ENCODE measurements at regions not wholly inside any gene's neighbourhood (a gene's known extent, or its start where the extent isn't known, plus 50 kb on each side); places are given as distances from the start of the nearest gene placed in this dataset.

- TF ChIP-seq CTCF (IDR thresholded peaks at IDR 0.05; ENCODE audit: low read depth, low read length) (no peak), EZH2phosphoT487 (IDR thresholded peaks at IDR 0.05; ENCODE audit: low read depth) (no peak)
- Histone ChIP-seq H3K9ac (ENCODE audit: low read length) (no peak overlapping the region), H3K4me1 (ENCODE audit: low read length) (no peaks in the 10 kb centered on the region), H2AFZ (ENCODE audit: low read depth, low read length) (no peak overlapping the region), H3K27me3 (ENCODE audit: low read depth, low read length) (no peaks in the 10 kb centered on the region), H3K4me2 (ENCODE audit: low read length) (no peak overlapping the region), H3K9me3 (ENCODE audit: insufficient read depth, low read length) (no peaks in the 10 kb centered on the region; the same call in 1 of the 2 replicates), H3K79me2 (ENCODE audit: low read length) (no peaks in the 10 kb centered on the region), H3K27ac (ENCODE audit: low read length) (no peak overlapping the region), H3K4me3 (ENCODE audit: low read length) (no peak overlapping the region), H4K20me1 (ENCODE audit: insufficient read depth, low read length) (no peaks in the 10 kb centered on the region), H3K36me3 (replicated peaks; ENCODE audit: low read depth, low read length) (no peaks in the 10 kb centered on the region)
Observed at GRCh38 chr15:79492065-79492464, 59.9 kb downstream of the MINAR1 start.

GRCh38 chr15:79494384-79494909, 62.3 kb downstream of the MINAR1 start:
- Histone ChIP-seq H3K4me1 (ENCODE audit: low read length) (no peaks in the 10 kb centered on the region), H3K36me3 (replicated peaks; ENCODE audit: low read depth, low read length) (no peaks in the 10 kb centered on the region), H3K9ac (ENCODE audit: low read length) (no peak overlapping the region), H3K79me2 (ENCODE audit: low read length) (no peaks in the 10 kb centered on the region), H3K27me3 (ENCODE audit: low read depth, low read length) (no peaks in the 10 kb centered on the region), H4K20me1 (ENCODE audit: insufficient read depth, low read length) (no peaks in the 10 kb centered on the region), H2AFZ (ENCODE audit: low read depth, low read length) (no peak overlapping the region), H3K4me2 (ENCODE audit: low read length) (no peak overlapping the region), H3K9me3 (ENCODE audit: insufficient read depth, low read length) (no peaks in the 10 kb centered on the region; the same call in 1 of the 2 replicates), H3K27ac (ENCODE audit: low read length) (no peak overlapping the region), H3K4me3 (ENCODE audit: low read length) (no peak overlapping the region)
- TF ChIP-seq CTCF (IDR thresholded peaks at IDR 0.05; ENCODE audit: low read depth, low read length) (no peak), EZH2phosphoT487 (IDR thresholded peaks at IDR 0.05; ENCODE audit: low read depth) (no peak)

GRCh38 chr15:79494963-79495755, 63.0 kb downstream of the MINAR1 start:
- Histone ChIP-seq H3K9me3 (ENCODE audit: insufficient read depth, low read length) (no peaks in the 10 kb centered on the region; the same call in 1 of the 2 replicates), H3K9ac (ENCODE audit: low read length) (no peak overlapping the region), H3K36me3 (replicated peaks; ENCODE audit: low read depth, low read length) (no peaks in the 10 kb centered on the region), H3K27ac (ENCODE audit: low read length) (no peak overlapping the region), H3K79me2 (ENCODE audit: low read length) (no peaks in the 10 kb centered on the region), H4K20me1 (ENCODE audit: insufficient read depth, low read length) (no peaks in the 10 kb centered on the region), H3K4me3 (ENCODE audit: low read length) (no peak overlapping the region), H3K27me3 (ENCODE audit: low read depth, low read length) (no peaks in the 10 kb centered on the region), H2AFZ (ENCODE audit: low read depth, low read length) (no peak overlapping the region), H3K4me1 (ENCODE audit: low read length) (no peaks in the 10 kb centered on the region), H3K4me2 (ENCODE audit: low read length) (no peak overlapping the region)
- no peak for TF ChIP-seq CTCF (IDR thresholded peaks at IDR 0.05; ENCODE audit: low read depth, low read length)
- no peak for TF ChIP-seq EZH2phosphoT487 (IDR thresholded peaks at IDR 0.05; ENCODE audit: low read depth)

GRCh38 chr15:79495775-79496174, 63.6 kb downstream of the MINAR1 start:
- H3K4me1 ChIP-seq (ENCODE audit: low read length): no peaks in the 10 kb centered on the region
- H3K4me3 ChIP-seq (ENCODE audit: low read length): no peak overlapping the region
- H3K79me2 ChIP-seq (ENCODE audit: low read length): no peaks in the 10 kb centered on the region
- H3K9ac ChIP-seq (ENCODE audit: low read length): no peak overlapping the region
- H3K9me3 ChIP-seq (ENCODE audit: insufficient read depth, low read length): no peaks in the 10 kb centered on the region; the same call in 1 of the 2 replicates
- no peak overlapping the region for H3K27ac ChIP-seq (ENCODE audit: low read length)
- TF ChIP-seq CTCF (IDR thresholded peaks at IDR 0.05; ENCODE audit: low read depth, low read length) (no peak), EZH2phosphoT487 (IDR thresholded peaks at IDR 0.05; ENCODE audit: low read depth) (no peak)
- H3K4me2 ChIP-seq (ENCODE audit: low read length): no peak overlapping the region
- no peak overlapping the region for H2AFZ ChIP-seq (ENCODE audit: low read depth, low read length)
- no peaks in the 10 kb centered on the region for H3K36me3 ChIP-seq (replicated peaks; ENCODE audit: low read depth, low read length)
- no peaks in the 10 kb centered on the region for H4K20me1 ChIP-seq (ENCODE audit: insufficient read depth, low read length)
- no peaks in the 10 kb centered on the region for H3K27me3 ChIP-seq (ENCODE audit: low read depth, low read length)
